ENCODE measurements at regions not wholly inside any gene's neighbourhood (a gene's known extent, or its start where the extent isn't known, plus 50 kb on each side); places are given as distances from the start of the nearest gene placed in this dataset.

DNA sequence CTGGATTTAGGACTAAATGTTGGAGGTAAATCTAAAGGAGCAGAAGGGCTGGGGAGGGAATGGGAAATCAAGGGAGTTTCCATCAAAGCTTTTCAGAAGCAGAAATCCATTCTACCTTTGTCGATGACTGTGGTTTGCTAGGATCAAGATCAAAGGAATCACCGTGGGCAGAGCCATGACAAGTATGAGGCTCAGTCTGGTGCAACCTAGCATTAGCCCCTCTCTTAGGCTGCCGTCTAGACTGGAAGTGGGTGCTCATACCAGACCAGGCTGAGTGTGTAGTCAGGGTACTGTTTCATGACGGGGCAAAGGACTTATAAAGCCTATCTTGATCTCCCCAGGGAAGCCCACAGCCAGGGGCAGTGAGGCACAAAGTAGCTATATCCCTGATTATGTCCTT lies 120.5 kb downstream of the BMP2 start:
- H3K27me3 ChIP-seq (replicated peaks; ENCODE audit: insufficient read depth) = no peaks in the 10 kb centered on the region
- no peaks in the 10 kb centered on the region for H3K9me3 ChIP-seq
- no peak overlapping the region for H3K27ac ChIP-seq
- H3K36me3 ChIP-seq = no peaks in the 10 kb centered on the region
- TF ChIP-seq POLR2A (IDR thresholded peaks at IDR 0.05) = no peak
- TF ChIP-seq, protein P1, sequence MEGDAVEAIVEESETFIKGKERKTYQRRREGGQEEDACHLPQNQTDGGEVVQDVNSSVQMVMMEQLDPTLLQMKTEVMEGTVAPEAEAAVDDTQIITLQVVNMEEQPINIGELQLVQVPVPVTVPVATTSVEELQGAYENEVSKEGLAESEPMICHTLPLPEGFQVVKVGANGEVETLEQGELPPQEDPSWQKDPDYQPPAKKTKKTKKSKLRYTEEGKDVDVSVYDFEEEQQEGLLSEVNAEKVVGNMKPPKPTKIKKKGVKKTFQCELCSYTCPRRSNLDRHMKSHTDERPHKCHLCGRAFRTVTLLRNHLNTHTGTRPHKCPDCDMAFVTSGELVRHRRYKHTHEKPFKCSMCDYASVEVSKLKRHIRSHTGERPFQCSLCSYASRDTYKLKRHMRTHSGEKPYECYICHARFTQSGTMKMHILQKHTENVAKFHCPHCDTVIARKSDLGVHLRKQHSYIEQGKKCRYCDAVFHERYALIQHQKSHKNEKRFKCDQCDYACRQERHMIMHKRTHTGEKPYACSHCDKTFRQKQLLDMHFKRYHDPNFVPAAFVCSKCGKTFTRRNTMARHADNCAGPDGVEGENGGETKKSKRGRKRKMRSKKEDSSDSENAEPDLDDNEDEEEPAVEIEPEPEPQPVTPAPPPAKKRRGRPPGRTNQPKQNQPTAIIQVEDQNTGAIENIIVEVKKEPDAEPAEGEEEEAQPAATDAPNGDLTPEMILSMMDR (IDR thresholded peaks at IDR 0.05) = no peak
- TF ChIP-seq POLR2AphosphoS5 (IDR thresholded peaks at IDR 0.05) = no peak
- 77% methylated on average over 4 of the region's 4 CpGs for WGBS
- H3K4me1 ChIP-seq (replicated peaks) = no peaks in the 10 kb centered on the region
- no peak for DNase-seq (ENCODE audit: low spot score)
- intact Hi-C loops (cut with DNase I) = no loop called here
- H3K4me3 ChIP-seq = no peak overlapping the region

DNA sequence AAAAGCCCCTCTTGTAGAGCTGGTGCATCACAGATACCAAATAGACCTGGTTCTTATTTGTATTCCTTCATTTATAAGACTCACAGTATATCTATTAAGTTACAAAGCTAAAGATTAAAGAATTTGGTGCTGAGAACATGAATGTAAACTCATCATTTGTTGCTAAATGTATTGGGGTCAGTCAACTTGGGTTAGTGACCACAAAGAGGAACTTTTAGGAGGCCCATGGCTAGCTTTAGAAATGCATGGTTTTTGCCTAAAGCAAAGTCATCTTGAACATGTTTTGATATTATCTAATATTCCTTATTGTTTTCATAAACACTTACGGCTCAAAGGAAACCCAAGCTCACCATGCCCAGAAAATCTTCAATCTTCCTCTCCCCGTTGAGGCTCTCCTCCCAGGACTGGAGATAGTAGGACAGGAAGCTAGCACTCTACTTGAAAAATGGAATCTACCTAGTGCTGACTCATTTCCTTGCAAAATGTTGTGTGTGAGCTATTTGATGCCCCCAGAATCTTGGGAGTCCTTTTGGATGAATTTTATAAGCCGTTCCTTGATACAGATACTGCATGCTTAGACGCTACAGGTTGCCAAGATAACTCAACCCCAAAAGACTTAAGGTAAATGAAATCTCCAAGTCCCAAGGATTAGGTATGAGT lies 121.4 kb downstream of the BMP2 start:
- 88% methylated on average over 4 of the region's 4 CpGs for WGBS

DNA sequence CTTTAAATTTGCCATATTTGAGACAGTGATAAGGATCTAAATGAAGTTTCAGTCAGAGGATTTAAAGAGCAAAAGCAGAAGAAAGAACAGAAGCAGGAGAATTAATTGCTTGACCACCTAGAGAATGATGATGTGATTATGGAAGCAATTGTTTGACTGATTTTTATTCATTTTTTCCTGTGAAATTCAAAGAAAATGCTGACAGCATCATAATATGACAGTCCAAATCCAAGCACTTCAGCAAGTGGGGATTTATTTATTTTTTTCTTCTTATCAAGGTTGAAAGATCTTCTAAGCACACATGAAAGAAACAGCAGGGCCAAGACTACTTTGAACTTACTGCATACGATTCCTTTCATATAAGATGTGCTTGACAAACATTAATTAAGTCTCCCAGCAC lies 125.2 kb downstream of the BMP2 start:
- DNase-seq (ENCODE audit: low spot score) = no peak
- TF ChIP-seq POLR2A (IDR thresholded peaks at IDR 0.05) = no peak
- TF ChIP-seq, protein P1 (IDR thresholded peaks at IDR 0.05) = no peak
- TF ChIP-seq POLR2AphosphoS5 (IDR thresholded peaks at IDR 0.05) = no peak
- H3K27me3 ChIP-seq (replicated peaks; ENCODE audit: insufficient read depth) = no peaks in the 10 kb centered on the region
- no peaks in the 10 kb centered on the region for H3K36me3 ChIP-seq
- intact Hi-C loops (cut with DNase I) = no loop called here
- H3K4me3 ChIP-seq = no peak overlapping the region
- no peaks in the 10 kb centered on the region for H3K9me3 ChIP-seq
- H3K4me1 ChIP-seq (replicated peaks) = no peaks in the 10 kb centered on the region
- no peak overlapping the region for H3K27ac ChIP-seq
- 64% methylated on average over 1 of the region's 1 CpG for WGBS

More for the DNA sequence above, 121.4 kb downstream of the BMP2 start:
- TF ChIP-seq, protein P1 (IDR thresholded peaks at IDR 0.05) = no peak
- TF ChIP-seq POLR2A (IDR thresholded peaks at IDR 0.05) = no peak
- no peak for TF ChIP-seq POLR2AphosphoS5 (IDR thresholded peaks at IDR 0.05)
- intact Hi-C loops (cut with DNase I) = no loop called here
- H3K27me3 ChIP-seq (replicated peaks; ENCODE audit: insufficient read depth) = no peaks in the 10 kb centered on the region
- DNase-seq (ENCODE audit: low spot score) = no peak
- no peaks in the 10 kb centered on the region for H3K4me1 ChIP-seq (replicated peaks)
- H3K36me3 ChIP-seq = no peaks in the 10 kb centered on the region
- H3K4me3 ChIP-seq = no peak overlapping the region
- no peaks in the 10 kb centered on the region for H3K9me3 ChIP-seq
- no peak overlapping the region for H3K27ac ChIP-seq

DNA sequence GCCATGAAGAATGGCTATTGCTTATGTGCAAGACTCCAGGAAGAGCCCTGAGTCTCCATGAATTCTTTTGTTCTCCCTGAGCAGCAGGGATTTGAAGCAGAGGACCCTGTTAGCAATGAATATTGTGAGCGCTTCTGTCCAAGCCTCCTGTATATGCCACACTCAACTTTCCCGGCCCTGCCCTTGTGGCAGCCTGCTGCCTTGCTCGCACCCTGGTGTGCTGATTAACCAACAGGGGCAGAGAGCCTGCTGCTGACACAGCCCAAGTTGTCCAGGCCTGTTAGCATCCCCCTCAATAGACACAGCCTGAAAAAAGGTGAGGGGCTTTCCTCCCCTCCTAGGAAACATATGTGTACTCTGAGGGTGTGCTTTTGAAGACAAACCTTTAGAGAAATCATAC lies 131.4 kb downstream of the BMP2 start:
- Histone ChIP-seq H3K4me1 (replicated peaks) (no peaks in the 10 kb centered on the region), H3K27me3 (replicated peaks; ENCODE audit: insufficient read depth) (no peaks in the 10 kb centered on the region), H3K9me3 (no peaks in the 10 kb centered on the region), H3K27ac (no peak overlapping the region), H3K36me3 (no peaks in the 10 kb centered on the region), H3K4me3 (no peak overlapping the region)
- DNase-seq (ENCODE audit: low spot score) = no peak
- 94% methylated on average over 2 of the region's 3 CpGs for WGBS
- intact Hi-C loops (cut with DNase I) = no loop called here
- TF ChIP-seq POLR2A (IDR thresholded peaks at IDR 0.05) (no peak), POLR2AphosphoS5 (IDR thresholded peaks at IDR 0.05) (no peak)
- TF ChIP-seq, protein P1 (IDR thresholded peaks at IDR 0.05) = no peak

DNA sequence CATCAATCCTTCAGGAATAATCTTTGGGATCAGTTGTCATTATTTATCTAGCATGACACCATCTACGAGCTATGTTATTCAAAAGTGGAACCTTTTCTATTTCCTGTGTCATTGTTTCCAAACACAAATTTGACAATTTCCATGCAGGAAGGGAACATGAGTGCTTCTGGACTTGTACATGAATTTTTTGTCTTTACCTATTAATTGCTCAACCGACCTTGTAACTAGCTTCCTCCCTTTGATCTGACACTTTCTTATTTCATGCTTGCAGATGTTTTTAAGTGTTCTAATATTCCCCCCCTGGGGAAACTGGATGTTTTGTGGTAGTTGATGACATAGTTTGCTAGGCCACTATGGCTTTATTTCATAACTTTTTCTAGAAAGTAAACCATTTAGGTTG lies 139.4 kb downstream of the BMP2 start:
- intact Hi-C loops (cut with DNase I) = no loop called here
- Histone ChIP-seq H3K36me3 (no peaks in the 10 kb centered on the region), H3K9me3 (no peaks in the 10 kb centered on the region), H3K27ac (no peak overlapping the region), H3K4me3 (no peak overlapping the region), H3K4me1 (replicated peaks) (no peaks in the 10 kb centered on the region), H3K27me3 (replicated peaks; ENCODE audit: insufficient read depth) (no peaks in the 10 kb centered on the region)
- TF ChIP-seq POLR2AphosphoS5 (IDR thresholded peaks at IDR 0.05) (no peak), POLR2A (IDR thresholded peaks at IDR 0.05) (no peak)
- TF ChIP-seq, protein P1 (IDR thresholded peaks at IDR 0.05) = no peak
- no peak for DNase-seq (ENCODE audit: low spot score)
- 51% methylated on average over 2 of the region's 2 CpGs for WGBS
